BJ (cell line): ENCODE measurements at regions not wholly inside any gene's neighbourhood (a gene's known extent, or its start where the extent isn't known, plus 50 kb on each side); places are given as distances from the start of the nearest gene placed in this dataset.

ENCODE experiments used
- CTCF ChIA-PET: fragments of 350-600 bp; formaldehyde crosslinking; extraction: SDS; loops from one replicate; lab custom pipeline; 2021; ENCODE audit warnings: antibody characterized with exemption, inconsistent platforms; lab: Yijun Ruan, JAX
- POLR2A ChIA-PET: fragments of 300-600 bp; sonication (Branson Sonifier 250); formaldehyde crosslinking; extraction: SDS; loops from one replicate; lab custom pipeline; 2021; ENCODE audit warnings: antibody characterized with exemption; lab: Charles Lee
- DNase-seq: peaks from one replicate; pipeline ENCODE4 v3.0.0-alpha.2; 2011; ENCODE audit warnings: low read depth
- H3K27me3 ChIP-seq: 2 replicates; pipeline ENCODE4 v1.6.0; 2011; ENCODE audit warnings: low read length; ENCODE audit not compliant: control insufficient read depth, insufficient read depth
- H3K36me3 ChIP-seq: 2 replicates; pipeline ENCODE4 v1.5.1; 2011; ENCODE audit warnings: low read length; ENCODE audit not compliant: control insufficient read depth, insufficient read depth
- H3K4me3 ChIP-seq: 2 replicates; pipeline ENCODE4 v1.5.1; 2011; ENCODE audit warnings: low read depth, mild to moderate bottlenecking, control low read depth, low read length
- TF ChIP-seq, protein P1 (sequence below): IDR thresholded peaks from 2 replicates; pipeline ENCODE4 v1.5.1; 2011; ENCODE audit warnings: low read depth, mild to moderate bottlenecking, control low read depth, inconsistent platforms, low read length, moderate library complexity; ENCODE audit not compliant: insufficient read depth

DNA sequence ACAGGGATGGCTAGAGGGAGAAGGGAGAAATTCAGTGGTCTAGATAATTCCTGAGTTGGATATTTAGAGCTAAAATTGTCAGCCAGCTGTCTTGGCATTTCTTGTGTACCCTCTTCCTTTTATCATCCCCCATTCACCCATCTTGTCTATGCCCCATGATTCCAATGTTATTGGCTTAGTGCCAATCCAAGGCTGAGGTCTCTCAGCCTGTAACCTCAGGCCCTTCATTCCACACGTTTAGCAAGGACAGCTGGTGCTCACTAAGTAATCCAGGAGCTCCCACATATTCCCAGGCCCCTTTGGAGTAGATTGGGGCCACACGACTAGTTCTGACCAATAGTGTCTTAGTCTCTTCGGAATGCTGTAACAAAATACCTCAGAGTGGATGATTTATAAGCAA is 112.4 kb upstream of the ATXN1 start:
- no peak for DNase-seq
- ChIA-PET POLR2A (interaction anchor here (0.5 kb wide), 1 partner anchor 139 kb away, joined by 4 read pairs; no protein-coding TSS in a partner anchor), CTCF (interaction anchor here (1.2 to 1.5 kb wide), 2 partner anchors 10 to 91 kb away, joined by 4 to 6 read pairs; no protein-coding TSS in a partner anchor)
- Histone ChIP-seq H3K36me3 (no peaks in the 10 kb centered on the region), H3K27me3 (peaks cover 9% of the 10 kb centered on the region), H3K4me3 (no peak overlapping the region)
- TF ChIP-seq, protein P1, sequence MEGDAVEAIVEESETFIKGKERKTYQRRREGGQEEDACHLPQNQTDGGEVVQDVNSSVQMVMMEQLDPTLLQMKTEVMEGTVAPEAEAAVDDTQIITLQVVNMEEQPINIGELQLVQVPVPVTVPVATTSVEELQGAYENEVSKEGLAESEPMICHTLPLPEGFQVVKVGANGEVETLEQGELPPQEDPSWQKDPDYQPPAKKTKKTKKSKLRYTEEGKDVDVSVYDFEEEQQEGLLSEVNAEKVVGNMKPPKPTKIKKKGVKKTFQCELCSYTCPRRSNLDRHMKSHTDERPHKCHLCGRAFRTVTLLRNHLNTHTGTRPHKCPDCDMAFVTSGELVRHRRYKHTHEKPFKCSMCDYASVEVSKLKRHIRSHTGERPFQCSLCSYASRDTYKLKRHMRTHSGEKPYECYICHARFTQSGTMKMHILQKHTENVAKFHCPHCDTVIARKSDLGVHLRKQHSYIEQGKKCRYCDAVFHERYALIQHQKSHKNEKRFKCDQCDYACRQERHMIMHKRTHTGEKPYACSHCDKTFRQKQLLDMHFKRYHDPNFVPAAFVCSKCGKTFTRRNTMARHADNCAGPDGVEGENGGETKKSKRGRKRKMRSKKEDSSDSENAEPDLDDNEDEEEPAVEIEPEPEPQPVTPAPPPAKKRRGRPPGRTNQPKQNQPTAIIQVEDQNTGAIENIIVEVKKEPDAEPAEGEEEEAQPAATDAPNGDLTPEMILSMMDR = no peak

- TF ChIP-seq, protein P1 = 0 out of 2 replicates have a peak, but pooled peaks have one; percentile 19
- CTCF ChIA-PET = interaction anchor here (1.2 to 1.5 kb wide), 2 partner anchors 9 to 92 kb away, joined by 4 to 6 read pairs; no protein-coding TSS in a partner anchor
- no peaks in the 10 kb centered on the region for H3K36me3 ChIP-seq
- DNase-seq = no peak
- no peak overlapping the region for H3K4me3 ChIP-seq
- POLR2A ChIA-PET = no interaction called here
- peaks cover 9% of the 10 kb centered on the region for H3K27me3 ChIP-seq
Observed at GRCh38 chr6:16872543-16873235, 111.4 kb upstream of the ATXN1 start.

GRCh38 chr6:16871047-16871446 is 109.8 kb upstream of the ATXN1 start:
- POLR2A ChIA-PET = no interaction called here
- H3K27me3 ChIP-seq = peaks cover 9% of the 10 kb centered on the region
- CTCF ChIA-PET = no interaction called here
- TF ChIP-seq, protein P1 = no peak
- DNase-seq = no peak
- H3K4me3 ChIP-seq = no peak overlapping the region
- H3K36me3 ChIP-seq = no peaks in the 10 kb centered on the region

DNA sequence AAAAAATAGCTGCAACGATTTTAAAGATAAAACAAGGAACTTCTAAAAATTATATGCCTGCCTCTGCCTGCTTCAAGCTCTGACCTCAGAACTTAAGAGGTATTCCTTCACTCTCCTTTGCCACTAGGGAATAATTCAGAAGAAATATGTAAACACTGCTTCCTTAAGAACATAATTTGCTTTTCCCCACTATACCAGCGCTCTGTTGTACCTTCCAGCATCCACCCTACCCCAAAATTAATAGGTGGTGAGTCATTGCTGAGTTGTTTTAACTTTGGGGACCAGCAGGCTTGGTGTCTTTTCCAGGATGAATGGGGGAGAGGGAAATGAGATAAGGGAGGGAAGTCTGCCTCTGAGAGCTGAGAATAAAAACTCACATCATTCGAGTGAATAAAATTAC is 107.7 kb upstream of the ATXN1 start:
- POLR2A ChIA-PET = no interaction called here
- TF ChIP-seq, protein P1 = no peak
- no peak for DNase-seq
- peaks cover 4% of the 10 kb centered on the region for H3K27me3 ChIP-seq
- CTCF ChIA-PET = interaction anchor here (0.8 kb wide), 1 partner anchor 78 kb away, joined by 3 read pairs; no protein-coding TSS in a partner anchor
- no peak overlapping the region for H3K4me3 ChIP-seq
- H3K36me3 ChIP-seq = no peaks in the 10 kb centered on the region

- DNase-seq = no peak
- POLR2A ChIA-PET = no interaction called here
- Histone ChIP-seq H3K4me3 (no peak overlapping the region), H3K27me3 (no peaks in the 10 kb centered on the region), H3K36me3 (no peaks in the 10 kb centered on the region)
- CTCF ChIA-PET = no interaction called here
- TF ChIP-seq, protein P1 = no peak
Observed at GRCh38 chr6:16857969-16858592, 96.8 kb upstream of the ATXN1 start.
